Islet precursor cell (in vitro differentiated cells): ENCODE measurements at regions not wholly inside any gene's neighbourhood (a gene's known extent, or its start where the extent isn't known, plus 50 kb on each side); places are given as distances from the start of the nearest gene placed in this dataset.
"Not testable (repeated sequence)": the region's sequence is repeated elsewhere in the genome, so short reads cannot be mapped to it uniquely, and the experiment has no call there.

ENCODE experiments used
- DNase-seq: peaks from one replicate; pipeline ENCODE4 v3.0.0-alpha.2; 2018

DNA sequence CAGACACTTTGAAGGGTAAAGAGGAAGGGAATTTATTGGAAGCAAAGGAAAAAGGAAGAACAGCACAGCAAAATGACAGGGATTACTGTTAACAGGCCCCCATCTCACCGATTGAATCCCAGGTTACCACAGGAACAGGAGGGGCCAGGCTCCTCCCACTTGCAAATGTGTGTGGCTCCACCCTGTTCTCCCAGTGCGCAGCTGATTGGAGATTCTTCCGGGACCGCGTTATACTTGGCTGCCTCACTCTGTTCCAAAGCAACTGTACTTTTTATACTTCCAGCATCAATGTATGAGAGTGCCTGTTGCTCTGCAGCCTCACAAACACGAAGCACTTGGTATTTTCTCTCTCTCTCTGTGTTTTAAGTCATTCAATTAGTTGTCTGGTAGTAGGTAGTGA is 273.6 kb upstream of the MDGA2 start:
- no peak for DNase-seq

DNA sequence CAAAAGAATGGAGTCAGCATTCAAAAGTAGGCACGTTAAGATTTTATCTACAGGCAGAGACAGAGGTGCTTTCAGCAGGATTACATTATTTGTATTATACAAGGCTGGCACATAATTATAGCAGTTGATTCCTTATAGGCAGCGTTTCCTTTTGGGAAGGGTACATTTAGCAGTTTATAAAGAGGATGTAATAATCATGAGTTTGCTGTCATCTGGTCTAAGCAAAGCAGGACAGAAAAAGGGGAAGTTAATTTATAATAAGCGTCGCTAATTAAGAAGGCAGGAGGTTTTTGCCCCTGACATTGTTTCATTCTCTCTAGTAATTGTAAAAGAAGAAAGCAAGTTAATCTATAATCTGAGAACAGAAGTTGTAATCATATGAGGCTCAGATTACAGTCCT is 259.9 kb upstream of the MDGA2 start:
- no peak for DNase-seq

DNA sequence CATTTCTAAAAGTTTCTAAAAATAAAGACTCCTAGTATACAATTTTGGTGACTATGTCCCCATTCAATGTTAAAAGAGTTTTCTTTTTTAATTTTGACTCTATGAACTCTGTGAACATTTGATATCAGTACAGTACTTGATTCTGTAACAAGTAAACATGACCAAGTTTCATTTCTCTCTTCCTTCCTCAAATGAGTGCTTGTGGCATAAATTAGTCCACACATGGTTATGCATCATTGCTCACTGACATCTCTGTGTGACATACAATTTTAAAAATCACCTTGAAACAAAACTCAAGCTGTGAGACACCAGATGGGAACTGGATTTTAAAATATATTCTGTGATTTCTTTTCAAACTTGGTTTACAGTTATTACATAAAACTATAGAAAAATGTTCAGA is 253.9 kb upstream of the MDGA2 start:
- DNase-seq: no peak

DNA sequence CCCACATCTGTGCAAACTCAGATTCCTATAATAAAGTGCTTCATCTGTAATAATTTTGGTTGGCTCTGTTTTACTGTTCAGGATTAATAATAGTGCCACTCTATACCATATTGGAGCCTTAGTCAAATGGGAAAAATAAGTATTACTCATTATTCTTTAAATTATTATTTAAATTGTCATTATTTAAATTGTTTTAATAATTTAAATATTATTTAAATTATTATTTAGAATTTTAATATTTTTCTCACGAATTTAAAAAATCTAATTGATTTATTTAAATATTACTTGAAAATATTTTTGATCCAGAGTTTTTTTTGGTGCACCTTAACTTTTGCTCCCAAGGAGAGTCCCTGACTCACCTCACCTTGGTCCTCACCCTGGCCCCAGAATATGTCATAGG is 245.7 kb upstream of the MDGA2 start:
- DNase-seq: no peak

DNA sequence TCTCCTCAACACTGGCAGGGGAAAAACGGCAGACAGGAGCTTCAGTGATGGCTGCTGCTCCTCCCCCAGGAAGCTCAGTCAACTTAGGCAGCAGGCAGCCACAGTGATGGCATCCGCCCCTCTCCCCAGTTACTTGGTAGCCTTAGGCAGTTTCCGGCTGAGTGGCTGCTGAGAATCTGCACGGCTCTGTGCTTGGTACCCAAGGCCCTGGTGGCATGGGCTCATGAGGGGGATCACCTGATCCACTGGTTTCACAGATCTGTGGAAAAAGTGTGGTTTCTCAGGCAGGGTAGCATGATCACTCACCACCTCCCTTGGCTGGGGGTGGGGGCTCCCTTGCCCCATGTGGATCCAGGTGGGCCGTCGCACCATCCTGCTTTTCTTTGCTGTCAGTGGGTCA is 244.6 kb upstream of the MDGA2 start:
- DNase-seq: no peak

DNA sequence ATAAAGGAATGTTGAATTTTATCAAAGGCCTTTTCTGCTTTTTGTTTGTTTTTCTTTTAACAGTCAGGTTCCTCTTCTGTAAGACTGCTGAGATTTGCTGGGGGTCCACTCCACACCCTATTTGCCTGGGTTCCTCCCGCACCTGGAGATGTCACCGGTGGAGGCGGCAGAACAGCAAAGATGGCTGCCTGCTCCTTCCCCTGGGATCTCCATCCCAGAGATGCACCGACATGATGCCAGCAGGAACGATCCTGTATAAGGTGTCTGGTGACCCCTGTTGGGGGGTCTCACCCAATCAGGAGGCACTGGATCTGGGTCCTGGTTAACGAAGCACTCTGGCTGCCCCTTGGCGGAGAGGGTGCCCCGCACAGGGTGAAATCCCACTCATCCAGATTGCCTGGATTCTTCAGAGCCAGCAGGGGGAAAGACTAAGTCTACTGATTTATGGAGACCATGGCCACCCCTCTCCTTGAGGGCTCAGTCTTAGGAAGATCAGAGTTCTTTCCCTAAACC is 244.0 kb upstream of the MDGA2 start:
- no peak for DNase-seq

DNA sequence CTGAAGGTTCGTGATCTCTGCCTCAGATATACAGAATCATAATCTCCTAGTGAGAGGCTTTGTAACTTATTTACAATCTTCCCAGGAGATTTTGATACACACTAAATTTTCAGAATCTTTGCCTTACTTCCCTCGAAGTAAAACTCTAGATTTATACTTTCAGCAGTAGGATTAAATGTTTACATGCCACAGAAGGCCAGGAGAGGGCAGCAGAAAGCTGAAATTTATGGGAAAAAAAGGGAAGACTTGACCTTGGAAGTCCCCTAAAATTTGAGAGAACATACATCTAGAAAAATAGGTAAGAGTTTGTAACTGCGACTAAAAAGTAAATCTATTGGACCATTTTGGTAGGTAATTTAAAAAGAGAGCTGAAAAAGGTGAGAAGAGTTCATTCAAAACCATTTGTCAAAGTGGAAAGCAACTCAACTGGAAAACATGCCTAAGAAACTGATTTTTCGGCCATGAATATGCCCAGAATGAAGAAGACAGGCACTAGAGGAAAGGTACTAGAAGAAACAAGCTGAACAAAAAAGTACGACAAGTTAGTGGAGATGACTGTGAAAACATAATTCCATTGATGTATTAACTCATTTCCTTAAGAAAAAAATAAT is 242.0 kb upstream of the MDGA2 start:
- DNase-seq: peak; percentile 54

DNA sequence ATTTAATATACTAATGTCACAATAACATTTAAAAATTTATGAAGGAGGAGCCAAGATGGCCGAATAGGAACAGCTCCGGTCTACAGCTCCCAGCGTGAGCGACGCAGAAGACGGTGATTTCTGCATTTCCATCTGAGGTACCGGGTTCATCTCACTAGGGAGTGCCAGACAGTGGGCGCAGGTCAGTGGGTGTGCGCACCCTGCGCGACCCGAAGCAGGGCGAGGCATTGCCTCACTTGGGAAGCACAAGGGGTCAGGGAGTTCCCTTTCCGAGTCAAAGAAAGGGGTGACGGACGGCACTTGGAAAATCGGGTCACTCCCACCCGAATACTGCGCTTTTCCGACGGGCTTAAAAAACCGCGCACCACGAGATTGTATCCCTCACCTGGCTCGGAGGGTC is 225.7 kb upstream of the MDGA2 start:
- DNase-seq: not testable (repeated sequence)

DNA sequence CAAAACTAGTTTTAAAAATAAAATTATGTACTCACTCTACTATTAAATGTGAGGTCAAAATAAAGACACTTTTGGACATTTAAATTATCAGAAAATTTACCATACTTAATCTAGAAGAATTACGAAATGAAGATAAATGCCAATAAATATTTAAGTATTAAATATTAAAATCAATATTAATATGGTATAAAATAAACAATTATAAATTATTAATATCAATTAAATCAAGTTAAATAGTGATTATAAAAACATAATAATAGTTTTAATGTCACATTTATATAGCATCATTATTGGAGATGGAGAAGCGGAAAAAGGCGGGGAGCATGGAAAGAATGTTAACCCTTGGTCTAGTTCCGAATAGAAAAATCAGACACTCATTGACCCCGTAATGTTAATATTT is 224.3 kb upstream of the MDGA2 start:
- DNase-seq: no peak

DNA sequence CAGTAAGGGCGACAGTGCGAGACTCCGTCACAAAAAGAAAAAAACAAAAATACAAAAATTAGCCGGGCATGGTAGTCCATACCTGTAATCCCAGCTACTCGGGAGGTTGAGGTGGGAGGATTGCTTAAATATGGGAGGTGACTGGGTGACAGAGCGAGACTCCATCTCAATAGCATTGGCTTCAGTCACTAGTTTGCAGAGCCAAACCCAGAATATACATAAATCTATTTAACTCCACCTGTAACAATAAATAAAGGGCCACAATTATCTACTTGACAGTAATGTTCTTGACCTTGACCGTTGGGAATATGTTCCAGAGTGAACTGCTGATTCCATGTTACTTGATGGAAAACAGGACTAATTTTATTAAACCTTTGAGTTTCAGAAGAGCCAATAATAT is 198.9 kb upstream of the MDGA2 start:
- DNase-seq: no peak

DNA sequence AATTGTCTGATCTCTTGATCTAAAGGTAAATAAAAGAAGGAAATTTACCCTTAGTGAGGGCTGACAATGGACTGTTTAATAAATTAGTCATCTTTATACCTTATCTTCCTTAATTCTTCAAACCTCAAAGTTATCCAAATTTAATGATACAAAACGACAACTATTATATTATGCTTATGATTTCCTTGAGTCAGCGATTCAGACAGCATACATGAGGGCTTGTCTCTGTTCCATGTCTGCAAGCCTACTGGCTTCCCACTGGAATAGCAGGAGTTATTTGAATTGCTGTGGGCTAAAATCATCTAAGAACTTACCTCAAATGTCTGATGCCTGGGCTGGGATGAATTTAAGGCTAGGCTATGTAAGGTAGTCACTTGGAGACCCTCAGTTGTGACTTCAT is 197.2 kb upstream of the MDGA2 start:
- no peak for DNase-seq

DNA sequence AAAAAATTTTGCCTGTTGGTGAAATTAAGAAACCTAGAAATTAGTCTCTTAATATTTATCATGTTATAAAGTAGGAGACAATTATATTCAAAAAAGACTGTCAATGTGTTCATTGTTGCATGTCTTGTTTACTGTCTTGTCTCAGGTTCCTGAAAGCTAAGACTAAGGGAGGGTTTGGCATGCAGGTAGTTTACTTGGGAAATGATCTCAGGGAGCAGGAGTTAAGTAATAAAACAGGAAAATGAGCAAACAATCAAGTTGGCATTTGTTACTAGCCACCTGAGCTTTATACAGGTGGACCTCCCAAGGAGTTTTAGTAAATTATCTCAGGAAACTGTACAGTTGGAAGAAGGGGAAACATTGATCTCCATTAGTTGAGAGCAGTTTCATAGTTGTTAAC is 188.0 kb upstream of the MDGA2 start:
- no peak for DNase-seq

DNA sequence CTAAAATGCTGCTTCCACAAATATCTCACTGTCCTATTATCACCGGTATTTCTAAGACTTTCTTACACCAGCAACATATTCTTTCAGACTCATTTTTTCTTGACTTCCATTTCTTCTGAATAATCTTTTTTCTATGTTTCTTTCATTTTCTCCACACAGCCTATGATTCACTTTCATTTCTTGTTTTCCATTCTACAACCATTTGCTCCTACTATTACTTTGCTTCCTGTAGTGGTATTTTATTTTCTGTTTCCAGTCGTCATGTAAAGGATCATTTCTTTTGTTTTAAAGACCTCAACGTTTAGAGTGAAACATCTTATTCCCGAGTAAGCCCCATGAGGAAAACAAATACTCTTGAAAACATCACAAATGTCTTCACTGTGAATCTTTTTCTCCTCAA is 182.2 kb upstream of the MDGA2 start:
- no peak for DNase-seq

DNA sequence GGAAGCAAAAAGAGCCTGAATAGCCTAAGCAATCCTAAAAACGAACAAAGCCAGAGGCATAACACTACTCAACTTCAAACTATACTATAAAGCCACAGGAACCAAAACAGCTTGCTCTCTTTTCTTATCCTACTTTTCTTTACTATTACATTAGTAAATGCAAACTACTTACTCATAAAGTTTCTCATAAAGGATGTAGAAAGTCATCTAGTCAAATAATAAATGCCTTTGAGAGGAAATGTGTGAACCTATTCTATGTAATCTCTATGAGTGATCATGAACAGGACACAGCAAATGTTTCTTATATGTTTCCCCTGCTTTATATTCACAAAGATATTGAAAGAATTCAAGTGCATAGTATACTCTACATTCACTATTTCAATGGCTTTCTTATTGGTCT is 176.9 kb upstream of the MDGA2 start:
- no peak for DNase-seq

DNA sequence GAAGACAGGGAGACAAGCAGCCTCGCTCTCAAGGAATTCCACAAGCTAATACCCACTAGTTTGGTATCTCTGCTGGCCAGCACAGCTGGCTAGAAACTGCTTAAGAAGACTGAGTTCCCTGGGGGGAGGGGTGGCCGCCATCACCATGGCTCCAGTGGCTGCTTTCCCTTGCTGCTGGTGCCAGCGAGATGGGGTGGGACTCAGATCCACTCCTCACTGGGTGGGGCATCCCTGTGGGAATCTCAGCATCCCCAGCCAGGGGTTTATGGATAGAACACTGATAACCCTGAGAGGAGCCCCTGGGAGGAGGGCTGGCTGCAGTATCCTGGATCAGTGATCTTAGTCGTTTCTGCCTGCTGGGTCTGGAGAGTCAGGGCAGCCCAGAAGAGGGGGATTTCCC is 170.6 kb upstream of the MDGA2 start:
- DNase-seq: no peak

DNA sequence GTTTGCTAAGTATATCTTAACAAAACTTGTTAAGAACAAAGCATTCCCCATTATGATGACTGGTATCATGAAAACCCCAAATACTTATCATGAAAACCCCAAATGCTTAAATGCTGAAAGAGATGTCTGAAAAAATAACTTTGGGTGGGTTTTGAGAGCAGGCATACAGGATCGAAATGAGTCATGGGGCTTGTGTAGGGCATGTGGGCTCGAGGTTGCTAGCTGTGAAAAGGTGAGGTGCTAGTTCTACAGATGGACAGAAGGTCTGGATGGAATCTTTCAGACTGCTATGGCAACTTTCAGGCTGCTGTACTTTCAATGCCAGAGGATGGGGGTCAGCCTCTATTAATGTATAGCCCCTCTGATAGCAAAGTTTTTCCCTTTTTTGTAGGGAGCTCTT is 167.8 kb upstream of the MDGA2 start:
- no peak for DNase-seq

DNA sequence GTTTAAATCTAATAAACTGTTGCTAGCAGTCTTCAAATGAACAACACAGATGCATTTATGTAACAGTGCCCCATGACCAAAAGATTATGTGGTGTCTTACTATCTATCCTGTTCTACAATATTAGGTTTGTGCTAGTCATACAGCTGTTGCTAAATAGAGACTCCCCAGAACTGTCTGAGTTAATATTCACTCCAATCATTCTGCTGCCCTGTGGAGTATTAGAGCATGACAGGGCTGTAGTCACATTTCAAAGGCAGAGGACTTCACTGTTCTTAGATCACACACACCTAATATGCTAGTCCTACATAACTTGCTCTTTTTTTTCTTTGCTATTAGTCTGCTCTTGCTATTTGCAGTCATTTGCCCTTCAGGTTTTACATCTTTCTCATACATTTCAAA is 157.6 kb upstream of the MDGA2 start:
- no peak for DNase-seq

DNA sequence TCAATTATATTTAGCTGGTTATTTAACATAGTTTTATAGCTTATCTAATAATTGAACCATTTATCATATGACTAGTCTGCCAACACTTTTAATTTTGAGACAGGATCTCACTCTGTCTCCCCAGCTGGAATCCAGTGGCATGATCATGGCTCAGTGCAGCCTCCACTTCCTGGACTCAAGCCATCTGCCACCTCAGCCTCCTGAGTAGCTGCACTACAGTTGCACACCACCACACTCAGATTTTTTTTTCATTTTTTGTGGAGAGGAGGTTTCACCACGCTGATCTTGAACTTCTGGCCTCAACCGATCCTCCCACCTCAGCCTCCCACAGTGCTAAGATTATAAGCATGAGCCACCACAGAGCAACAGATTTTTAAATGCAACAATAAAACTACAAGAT is 151.4 kb upstream of the MDGA2 start:
- DNase-seq: no peak

DNA sequence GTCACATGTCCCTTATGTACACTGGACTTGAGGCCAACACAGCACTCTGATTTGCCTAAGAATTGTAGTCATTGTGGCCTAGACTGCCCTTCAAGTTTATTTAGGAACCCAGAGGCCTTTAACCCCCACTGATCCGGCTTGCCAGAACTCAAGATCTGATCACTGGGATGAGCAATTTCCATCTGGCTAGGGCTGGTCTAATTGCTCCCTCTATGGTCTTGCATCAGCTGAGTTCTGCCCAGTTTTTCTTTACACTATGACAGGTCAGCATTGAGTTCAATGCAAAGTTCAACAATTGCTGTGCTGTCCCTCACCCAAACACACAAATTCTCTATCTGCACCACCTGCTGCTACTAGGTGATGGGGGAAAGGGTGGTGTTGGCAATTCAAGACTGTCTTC is 146.9 kb upstream of the MDGA2 start:
- DNase-seq: no peak

DNA sequence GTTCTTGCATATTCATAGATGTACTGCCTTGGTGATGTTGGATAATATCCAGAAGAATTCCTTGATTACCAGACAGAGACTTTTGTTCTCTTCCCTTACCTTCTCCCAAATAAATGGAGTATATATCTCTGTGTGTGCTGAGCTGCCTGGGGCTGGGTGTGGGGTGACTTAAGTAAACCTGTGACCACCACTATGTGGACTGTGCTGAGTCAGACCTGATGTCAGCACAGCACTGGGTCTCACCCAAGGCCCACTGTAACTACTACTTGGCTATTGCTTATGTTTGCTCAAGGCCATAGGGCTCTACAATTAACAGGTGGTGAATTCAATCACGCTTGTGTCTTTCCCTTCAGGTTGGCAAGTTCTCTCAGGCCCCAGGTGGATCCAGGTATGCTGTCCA is 145.7 kb upstream of the MDGA2 start:
- DNase-seq: no peak

DNA sequence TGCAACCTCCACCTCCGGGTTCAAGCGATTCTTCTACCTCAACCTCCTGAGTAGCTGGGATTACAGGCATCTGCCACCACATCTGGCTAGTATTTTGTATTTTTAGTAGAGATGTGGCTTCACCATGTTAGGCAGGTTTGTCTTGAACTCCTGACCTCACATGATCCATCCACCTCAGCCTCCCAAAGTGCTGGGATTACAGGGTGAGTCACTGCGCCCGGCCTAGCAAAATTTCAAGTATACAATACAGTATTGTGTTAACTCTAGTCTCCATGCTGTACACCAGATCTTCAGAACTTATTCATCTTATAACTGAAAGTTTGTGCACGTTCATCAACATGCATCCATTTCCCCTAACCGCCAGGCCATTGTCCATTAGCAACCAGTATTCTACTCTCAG is 115.1 kb upstream of the MDGA2 start:
- DNase-seq: peak; percentile 61

DNA sequence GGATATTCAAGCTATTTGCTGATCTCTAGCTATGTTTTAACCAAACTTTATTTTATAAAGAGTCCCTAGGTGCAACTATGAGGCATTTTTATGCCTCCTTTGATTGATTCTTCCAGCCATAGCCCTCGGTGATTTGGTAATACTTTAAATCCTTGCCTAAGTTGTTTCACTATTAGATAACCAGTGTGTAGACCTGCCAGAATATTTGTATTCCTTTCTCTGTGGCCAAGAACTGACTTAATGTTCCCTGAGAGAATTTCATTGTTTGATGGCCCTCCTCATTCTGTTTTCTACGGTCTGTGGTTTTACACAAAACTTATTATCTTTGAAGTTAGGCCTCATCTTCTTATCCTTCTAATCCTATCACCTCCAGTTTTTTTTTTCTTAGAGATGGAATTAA is 109.7 kb upstream of the MDGA2 start:
- no peak for DNase-seq

DNA sequence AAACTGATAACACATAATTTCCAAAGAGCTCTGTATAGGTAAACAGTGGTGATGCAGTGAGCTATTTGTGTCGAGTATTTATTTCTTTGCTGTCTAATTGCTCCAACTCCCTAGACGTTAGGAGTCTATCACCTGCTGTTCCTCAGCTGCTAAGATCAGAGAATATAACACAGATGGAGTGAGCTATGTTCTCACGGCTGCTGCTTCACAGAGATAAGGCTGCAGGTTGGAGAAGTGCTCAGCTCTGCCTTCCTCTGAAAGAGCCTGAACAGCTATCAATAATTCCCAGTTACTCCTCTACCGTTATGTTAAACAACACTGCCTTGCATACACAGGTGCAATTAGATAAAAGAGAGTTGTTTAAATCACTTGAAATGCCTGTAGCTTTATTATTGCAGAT is 103.2 kb upstream of the MDGA2 start:
- no peak for DNase-seq

DNA sequence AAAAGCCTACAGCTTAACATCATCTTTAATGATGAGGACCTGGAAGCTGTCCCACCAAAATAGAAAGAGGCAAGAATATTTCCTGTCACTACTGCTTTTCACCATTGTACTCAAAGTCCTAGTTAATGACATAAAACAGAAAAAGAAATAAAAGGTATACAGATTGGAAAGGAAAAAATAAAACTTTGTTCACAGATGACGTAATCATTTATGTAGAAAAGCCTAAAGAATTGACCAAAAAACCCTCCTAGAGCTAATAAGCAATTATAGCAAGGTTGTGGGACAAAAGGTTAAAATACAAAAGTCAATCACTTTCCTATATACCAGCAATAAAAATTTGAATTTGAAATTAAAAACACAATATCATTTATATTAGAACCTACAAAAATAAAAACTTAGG is 97.2 kb upstream of the MDGA2 start:
- no peak for DNase-seq

DNA sequence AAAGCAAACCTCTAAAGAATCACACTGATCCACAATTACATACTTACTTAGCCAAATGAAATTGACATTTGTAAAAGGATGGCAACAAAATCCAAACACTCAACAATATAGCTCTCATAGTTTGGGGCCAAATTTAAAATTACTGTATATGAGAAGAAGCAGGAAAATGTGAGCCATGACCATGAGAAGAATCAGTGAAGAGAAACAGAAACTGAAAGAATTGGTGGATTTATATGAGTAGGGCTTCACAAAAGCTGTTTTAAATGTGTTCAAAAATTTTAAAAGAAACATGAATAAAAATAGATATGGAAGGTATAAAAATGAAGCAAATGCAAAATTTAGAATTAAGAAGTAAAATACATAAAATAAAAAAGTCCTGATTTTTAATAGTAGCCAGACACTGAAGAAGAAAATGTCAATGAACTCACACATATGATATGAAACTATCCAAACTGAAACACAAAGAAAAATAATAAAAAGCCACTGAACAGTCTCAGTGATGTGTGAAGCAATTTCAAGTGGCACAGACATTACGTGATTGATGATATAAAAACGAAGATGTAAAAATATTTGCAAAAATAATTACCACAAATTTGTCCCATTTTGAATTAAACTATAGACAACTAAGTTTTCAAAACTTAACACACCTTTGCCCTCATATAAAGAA is 87.9 kb upstream of the MDGA2 start:
- DNase-seq: no peak
